Activated B cell treated with CpG ODN at 0.5 μM for 24 hours (primary cell): ENCODE measurements at regions not wholly inside any gene's neighbourhood (a gene's known extent, or its start where the extent isn't known, plus 50 kb on each side); places are given as distances from the start of the nearest gene placed in this dataset.
"Not testable (repeated sequence)": the region's sequence is repeated elsewhere in the genome, so short reads cannot be mapped to it uniquely, and the experiment has no call there.

Experiments
- ATAC-seq: fragments of 200-7000 bp; cut with Tn5 transposase; one replicate; pipeline ENCODE4 v1.10.0; 2021; ENCODE audit warnings: low read depth, mild to moderate bottlenecking, moderate library complexity
- CTCF ChIA-PET: fragments of 350-600 bp; sonication (Branson Sonifier 250); formaldehyde crosslinking; loops from one replicate; lab custom pipeline; 2021; ENCODE audit warnings: antibody characterized with exemption; lab: Charles Lee
- POLR2A ChIA-PET: fragments of 350-600 bp; sonication (Branson Sonifier 250); formaldehyde crosslinking; loops from one replicate; lab custom pipeline; 2021; ENCODE audit warnings: antibody characterized with exemption; lab: Charles Lee
- DNase-seq: peaks from one replicate; pipeline ENCODE4 v3.0.0; 2022
- H3K27ac Mint-ChIP-seq: one replicate; pipeline ENCODE4 v1.8.0; 2020; ENCODE audit warnings: mixed read lengths
- H3K27me3 Mint-ChIP-seq: one replicate; pipeline ENCODE4 v1.8.0; 2021; ENCODE audit warnings: mixed read lengths
- H3K36me3 Mint-ChIP-seq: one replicate; pipeline ENCODE4 v1.8.0; 2021; ENCODE audit warnings: low read depth, mixed read lengths
- H3K4me1 Mint-ChIP-seq: one replicate; pipeline ENCODE4 v1.8.0; 2021; ENCODE audit warnings: mixed read lengths
- H3K4me3 Mint-ChIP-seq: one replicate; pipeline ENCODE4 v1.8.0; 2020; ENCODE audit warnings: mild to moderate bottlenecking, mixed read lengths
- H3K9me3 Mint-ChIP-seq: one replicate; pipeline ENCODE4 v1.8.0; 2020; ENCODE audit warnings: mixed read lengths
- CTCF ChIP-seq: fragments of 200-600 bp; IDR thresholded peaks from one replicate; pipeline ENCODE4 v1.8.0; 2022; ENCODE audit warnings: antibody characterized with exemption, mild to moderate bottlenecking
- intact Hi-C: fragments of 100-400 bp; cut with micrococcal nuclease; formaldehyde crosslinking; loops from one replicate; pipeline ENCODE4 v1.15.1; 2024

GRCh38 chr4:10223782-10224181 lies 107.2 kb upstream of the WDR1 start:
- H3K27ac Mint-ChIP-seq, result no peak overlapping the region

GRCh38 chr4:10213481-10213880 lies 96.9 kb upstream of the WDR1 start:
- H3K4me3 Mint-ChIP-seq, H3K27ac Mint-ChIP-seq, H3K4me1 Mint-ChIP-seq, ATAC-seq, DNase-seq, POLR2A ChIA-PET, intact Hi-C loops, H3K9me3 Mint-ChIP-seq, H3K36me3 Mint-ChIP-seq, CTCF ChIA-PET: not testable (repeated sequence)
- H3K27me3 Mint-ChIP-seq, result peaks cover 20% of the 10 kb centered on the region

More at GRCh38 chr4:10223782-10224181, 107.2 kb upstream of the WDR1 start:
- no peaks in the 10 kb centered on the region for H3K36me3 Mint-ChIP-seq
- no peak overlapping the region for H3K4me3 Mint-ChIP-seq
- H3K27me3 Mint-ChIP-seq, result no peaks in the 10 kb centered on the region
- no peak for DNase-seq
- H3K4me1 Mint-ChIP-seq, result no peaks in the 10 kb centered on the region
- no peaks in the 10 kb centered on the region for H3K9me3 Mint-ChIP-seq
- ATAC-seq, result no peak
- intact Hi-C loops, result no loop called here
- no peak for TF ChIP-seq CTCF
- POLR2A ChIA-PET, result no interaction called here
- CTCF ChIA-PET, result no interaction called here

- DNase-seq (no peak), ATAC-seq (no peak)
- Mint-ChIP-seq H3K36me3 (no peaks in the 10 kb centered on the region), H3K4me3 (no peak overlapping the region), H3K9me3 (no peaks in the 10 kb centered on the region), H3K27me3 (peaks cover 20% of the 10 kb centered on the region), H3K27ac (no peak overlapping the region), H3K4me1 (no peaks in the 10 kb centered on the region)
- no peak for TF ChIP-seq CTCF
- intact Hi-C loops, result no loop called here
- CTCF ChIA-PET, result no interaction called here
- POLR2A ChIA-PET, result no interaction called here
Observed at GRCh38 chr4:10212901-10213300, 96.3 kb upstream of the WDR1 start.

GRCh38 chr4:10212400-10212799 lies 95.8 kb upstream of the WDR1 start:
- peaks cover 21% of the 10 kb centered on the region for H3K27me3 Mint-ChIP-seq
- POLR2A ChIA-PET, result no interaction called here
- H3K4me3 Mint-ChIP-seq, result no peak overlapping the region
- H3K36me3 Mint-ChIP-seq, result no peaks in the 10 kb centered on the region
- no peak for DNase-seq
- no peak overlapping the region for H3K27ac Mint-ChIP-seq
- CTCF ChIA-PET, result no interaction called here
- intact Hi-C loops, result no loop called here
- TF ChIP-seq CTCF, result no peak
- no peaks in the 10 kb centered on the region for H3K9me3 Mint-ChIP-seq
- H3K4me1 Mint-ChIP-seq, result no peaks in the 10 kb centered on the region
- ATAC-seq, result no peak

GRCh38 chr4:10207116-10207515 lies 90.5 kb upstream of the WDR1 start:
- DNase-seq, result no peak
- TF ChIP-seq CTCF, result no peak
- intact Hi-C loops, result no loop called here
- Mint-ChIP-seq H3K4me3 (no peak overlapping the region), H3K27ac (no peak overlapping the region), H3K4me1 (no peaks in the 10 kb centered on the region), H3K9me3 (no peaks in the 10 kb centered on the region), H3K36me3 (no peaks in the 10 kb centered on the region), H3K27me3 (peaks cover 17% of the 10 kb centered on the region)
- ChIA-PET POLR2A (no interaction called here), CTCF (no interaction called here)
- no peak for ATAC-seq

- no peak for DNase-seq
Observed at GRCh38 chr4:10205223-10205622, 88.6 kb upstream of the WDR1 start.

More at GRCh38 chr4:10205223-10205622, 88.6 kb upstream of the WDR1 start:
- H3K27me3 Mint-ChIP-seq, result peaks cover 9% of the 10 kb centered on the region
- no peak overlapping the region for H3K27ac Mint-ChIP-seq
- POLR2A ChIA-PET, result no interaction called here
- no peak overlapping the region for H3K4me3 Mint-ChIP-seq
- no peak for ATAC-seq
- no peaks in the 10 kb centered on the region for H3K36me3 Mint-ChIP-seq
- H3K4me1 Mint-ChIP-seq, result no peaks in the 10 kb centered on the region
- intact Hi-C loops, result no loop called here
- no peaks in the 10 kb centered on the region for H3K9me3 Mint-ChIP-seq
- CTCF ChIA-PET, result no interaction called here
- TF ChIP-seq CTCF, result no peak
